HepG2 (cell line): ENCODE measurements at regions not wholly inside any gene's neighbourhood (a gene's known extent, or its start where the extent isn't known, plus 50 kb on each side); places are given as distances from the start of the nearest gene placed in this dataset.

Experiments used
- ATAC-seq: fragments of 200-7000 bp; cut with Tn5 transposase; 3 replicates; pipeline ENCODE4 v1.9.1; 2020; ENCODE audit warnings: mild to moderate bottlenecking, moderate library complexity
- BruUV-seq: library from RNA; stranded (reverse); fragments of 400-500 nt; replicated peaks from 2 replicates; lab custom pipeline; 2021; lab: Mats Ljungman, UMichigan
- CTCF ChIA-PET: fragments of 300-600 bp; formaldehyde crosslinking; extraction: SDS; loops from one replicate; lab custom pipeline; 2021; ENCODE audit warnings: low total read pairs, inconsistent platforms, low intra/inter-chr PET ratio; lab: Yijun Ruan, JAX
- POLR2A ChIA-PET: fragments of 350-600 bp; sonication (Branson Sonifier 250); formaldehyde crosslinking; loops from one replicate; lab custom pipeline; 2020; ENCODE audit warnings: antibody characterized with exemption, inconsistent platforms; lab: Yijun Ruan, JAX
- DNase-seq: peaks from one replicate; pipeline ENCODE4 v3.0.0-alpha.2; 2015; ENCODE audit warnings: low spot score
- FAIRE-seq: peaks from 3 replicates; lab custom pipeline; 2011; peaks lifted over from hg19 to GRCh38; lab: Jason Lieb, UNC
- H2AFZ ChIP-seq: one replicate; pipeline ENCODE4 v1.6.1; 2011; ENCODE audit warnings: low read length, inconsistent platforms
- H3K27ac ChIP-seq: fragments of 300-600 bp; 3 replicates; pipeline ENCODE4 v1.8.0; 2011; ENCODE audit warnings: mixed run types, mild to moderate bottlenecking, mixed read lengths, low read length, inconsistent platforms; ENCODE audit not compliant: insufficient read depth; ENCODE audit errors: extremely low read length
- H3K27me3 ChIP-seq, 2 experiments: fragments of 200-600 bp in 1 of 2; 2 replicates in 1 of 2; 3 replicates in 1 of 2; pipeline versions ENCODE4 v1.6.0 to v1.8.0; 2011; ENCODE audit warnings: low read length in 2 of 2, mild to moderate bottlenecking in 2 of 2, moderate library complexity in 2 of 2, inconsistent platforms in 1 of 2; ENCODE audit not compliant: insufficient read depth in 2 of 2, control insufficient read depth in 1 of 2
- H3K36me3 ChIP-seq, 2 experiments: fragments of 200-600 bp in 1 of 2; replicated peaks in 1 of 2; 2 replicates in 1 of 2; 3 replicates in 1 of 2; pipeline versions ENCODE4 v1.5.1 to v1.8.0; 2011; ENCODE audit warnings: low read length in 2 of 2, inconsistent platforms in 1 of 2; ENCODE audit not compliant: insufficient read depth in 2 of 2, control insufficient read depth in 1 of 2
- H3K4me1 ChIP-seq: 2 replicates; pipeline ENCODE4 v1.5.1; 2012; ENCODE audit warnings: low read length, inconsistent platforms; ENCODE audit not compliant: insufficient read depth
- H3K4me2 ChIP-seq: 2 replicates; pipeline ENCODE4 v1.6.0; 2011; ENCODE audit warnings: low read depth, low read length, inconsistent platforms
- H3K4me3 ChIP-seq, 3 experiments: fragments of 200-600 bp in 1 of 3; sonication (generic), shearing (Covaris generic) in 1 of 3; replicated peaks in 1 of 3; 2 replicates each; pipeline ENCODE4 v1.5.1; 2011 to 2016; ENCODE audit warnings: low read length in 3 of 3, inconsistent platforms in 2 of 3, low read depth in 2 of 3, mild to moderate bottlenecking in 2 of 3, control low read depth in 1 of 3, mixed read lengths in 1 of 3; ENCODE audit not compliant: insufficient read depth in 1 of 3
- H3K79me2 ChIP-seq: one replicate; pipeline ENCODE4 v1.6.1; 2011; ENCODE audit warnings: low read length, inconsistent platforms; ENCODE audit not compliant: insufficient read depth
- H3K9ac ChIP-seq: 2 replicates; pipeline ENCODE4 v1.6.0; 2011; ENCODE audit warnings: mild to moderate bottlenecking, low read depth, low read length, inconsistent platforms; ENCODE audit not compliant: insufficient read depth
- H3K9me3 ChIP-seq: 2 replicates; pipeline ENCODE4 v1.5.1; 2012; ENCODE audit warnings: mild to moderate bottlenecking, low read length
- H4K20me1 ChIP-seq: 2 replicates; pipeline ENCODE4 v1.6.0; 2011; ENCODE audit warnings: inconsistent platforms, mild to moderate bottlenecking, low read length, moderate library complexity; ENCODE audit not compliant: insufficient read depth
- ARNTL ChIP-seq: sonication (generic); formaldehyde crosslinking; IDR thresholded peaks from 2 replicates; pipeline ENCODE4 v1.4.0; 2020; ENCODE audit warnings: mild to moderate bottlenecking, missing genetic modification reagents
- FOXM1 ChIP-seq: sonication (generic); formaldehyde crosslinking; IDR thresholded peaks from 2 replicates; pipeline ENCODE4 v1.5.0; 2020; ENCODE audit warnings: missing genetic modification reagents
- ISL2 ChIP-seq: sonication (generic); formaldehyde crosslinking; IDR thresholded peaks from 2 replicates; pipeline ENCODE4 v1.5.0; 2020; ENCODE audit warnings: missing genetic modification reagents
- KLF6 ChIP-seq: IDR thresholded peaks from 2 replicates; pipeline ENCODE4 v1.8.0; 2016; ENCODE audit warnings: missing biosample characterization, missing genetic modification reagents
- RERE ChIP-seq: IDR thresholded peaks from 2 replicates; pipeline ENCODE4 v1.6.1; 2016; ENCODE audit warnings: low read depth, missing genetic modification reagents, missing compliant biosample characterization
- TAF15 ChIP-seq: fragments of 200-400 bp; formaldehyde crosslinking; IDR thresholded peaks from one replicate; pipeline ENCODE4 v1.6.1; 2018; ENCODE audit warnings: mild to moderate bottlenecking, low read depth, low read length; ENCODE audit not compliant: poor library complexity, severe bottlenecking
- THRA ChIP-seq: sonication (generic); formaldehyde crosslinking; IDR thresholded peaks from 2 replicates; pipeline ENCODE4 v1.4.0; 2020; ENCODE audit warnings: missing genetic modification reagents, borderline replicate concordance
- XRCC5 ChIP-seq: fragments of 200-400 bp; formaldehyde crosslinking; optimal IDR thresholded peaks from 2 replicates; pipeline ENCODE3; 2017; ENCODE audit warnings: mild to moderate bottlenecking, low read length
- ZNF512 ChIP-seq: sonication (generic); formaldehyde crosslinking; IDR thresholded peaks from 2 replicates; pipeline ENCODE4 v1.4.0; 2020; ENCODE audit warnings: mild to moderate bottlenecking, missing genetic modification reagents
- ZNF691 ChIP-seq: sonication (generic); formaldehyde crosslinking; IDR thresholded peaks from 2 replicates; pipeline ENCODE4 v1.4.0; 2020; ENCODE audit warnings: missing genetic modification reagents, low read depth, mild to moderate bottlenecking, borderline replicate concordance
- WGBS: methylation state at CpG from one replicate; pipeline ENCODE4 v1.1.6; 2017; ENCODE audit warnings: low lambda C conversion rate; 5-methylcytosine and 5-hydroxymethylcytosine counted together
- in situ Hi-C: cut with HindIII; loops from 2 replicates; pipeline ENCODE4 v1.10.0; 2017; ENCODE audit warnings: low pct_unique_long_range_greater_than_20kb; ENCODE audit not compliant: extremely low pct_ligation_motif_present
- intact Hi-C: fragments of 100-400 bp; cut with micrococcal nuclease; formaldehyde crosslinking; loops from one replicate; pipeline ENCODE4 v1.10.0; 2022; ENCODE audit not compliant: unreplicated experiment

- CTCF ChIA-PET, result no interaction called here
- H3K79me2 ChIP-seq, result no peaks in the 10 kb centered on the region
- ATAC-seq, result no peak
- no peak overlapping the region for H3K4me2 ChIP-seq
- 10% methylated on average over 5 of the region's 5 CpGs for WGBS
- FAIRE-seq, result no peak
- H3K27me3 ChIP-seq, result no peaks in the 10 kb centered on the region
- BruUV-seq, result no TSS peak
- H3K27ac ChIP-seq, result no peak overlapping the region
- in situ Hi-C loops, result no loop called here
- no peak overlapping the region for H2AFZ ChIP-seq
- TF ChIP-seq TAF15 (no peak), THRA (CRISPR knock-in tag) (no peak), FOXM1 (CRISPR knock-in tag) (no peak), ZNF691 (no peak), KLF6 (no peak), ARNTL (no peak), RERE (no peak), ISL2 (CRISPR knock-in tag) (no peak), XRCC5 (no peak), ZNF512 (CRISPR knock-in tag) (no peak)
- intact Hi-C loops, result no loop called here
- no peaks in the 10 kb centered on the region for H3K4me1 ChIP-seq
- no peak overlapping the region for H3K4me3 ChIP-seq
- no peaks in the 10 kb centered on the region for H3K9me3 ChIP-seq
- no peaks in the 10 kb centered on the region for H4K20me1 ChIP-seq
- DNase-seq, result no peak
- POLR2A ChIA-PET, result no interaction called here
- no peak overlapping the region for H3K9ac ChIP-seq
- H3K36me3 ChIP-seq, result no peaks in the 10 kb centered on the region
Measured at GRCh38 chr4:33037464-33037863, 2317.3 kb downstream of the PCDH7 start.
